GM12874 (cell line): ENCODE measurements at regions not wholly inside any gene's neighbourhood (a gene's known extent, or its start where the extent isn't known, plus 50 kb on each side); places are given as distances from the start of the nearest gene placed in this dataset.

Experiments
- TF ChIP-seq, protein P1 (sequence below): IDR thresholded peaks from 2 replicates; pipeline ENCODE4 v1.5.1; 2011; ENCODE audit warnings: low read depth, mild to moderate bottlenecking, control low read depth, low read length, moderate library complexity; ENCODE audit not compliant: insufficient read depth

DNA sequence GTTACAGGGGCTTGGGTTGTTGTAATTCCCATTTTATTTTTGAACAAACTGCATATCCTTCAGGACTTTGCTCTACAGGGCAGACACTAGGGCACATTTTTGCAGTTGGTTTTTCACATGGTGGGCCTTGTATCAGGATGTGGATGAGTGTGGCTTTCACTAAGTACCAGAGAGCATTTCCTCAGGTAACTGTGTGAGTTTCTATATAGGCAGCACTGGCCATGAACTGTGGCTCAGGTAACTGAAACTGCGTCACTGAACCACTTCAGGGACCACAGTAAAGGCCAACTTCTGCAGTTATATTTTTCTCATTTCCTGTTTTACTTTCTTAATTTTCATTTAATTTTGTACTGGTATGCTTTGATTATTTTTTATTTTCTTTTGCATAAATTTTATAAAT is 166.5 kb downstream of the ZNF486 start:
- TF ChIP-seq, protein P1, sequence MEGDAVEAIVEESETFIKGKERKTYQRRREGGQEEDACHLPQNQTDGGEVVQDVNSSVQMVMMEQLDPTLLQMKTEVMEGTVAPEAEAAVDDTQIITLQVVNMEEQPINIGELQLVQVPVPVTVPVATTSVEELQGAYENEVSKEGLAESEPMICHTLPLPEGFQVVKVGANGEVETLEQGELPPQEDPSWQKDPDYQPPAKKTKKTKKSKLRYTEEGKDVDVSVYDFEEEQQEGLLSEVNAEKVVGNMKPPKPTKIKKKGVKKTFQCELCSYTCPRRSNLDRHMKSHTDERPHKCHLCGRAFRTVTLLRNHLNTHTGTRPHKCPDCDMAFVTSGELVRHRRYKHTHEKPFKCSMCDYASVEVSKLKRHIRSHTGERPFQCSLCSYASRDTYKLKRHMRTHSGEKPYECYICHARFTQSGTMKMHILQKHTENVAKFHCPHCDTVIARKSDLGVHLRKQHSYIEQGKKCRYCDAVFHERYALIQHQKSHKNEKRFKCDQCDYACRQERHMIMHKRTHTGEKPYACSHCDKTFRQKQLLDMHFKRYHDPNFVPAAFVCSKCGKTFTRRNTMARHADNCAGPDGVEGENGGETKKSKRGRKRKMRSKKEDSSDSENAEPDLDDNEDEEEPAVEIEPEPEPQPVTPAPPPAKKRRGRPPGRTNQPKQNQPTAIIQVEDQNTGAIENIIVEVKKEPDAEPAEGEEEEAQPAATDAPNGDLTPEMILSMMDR: no peak

DNA sequence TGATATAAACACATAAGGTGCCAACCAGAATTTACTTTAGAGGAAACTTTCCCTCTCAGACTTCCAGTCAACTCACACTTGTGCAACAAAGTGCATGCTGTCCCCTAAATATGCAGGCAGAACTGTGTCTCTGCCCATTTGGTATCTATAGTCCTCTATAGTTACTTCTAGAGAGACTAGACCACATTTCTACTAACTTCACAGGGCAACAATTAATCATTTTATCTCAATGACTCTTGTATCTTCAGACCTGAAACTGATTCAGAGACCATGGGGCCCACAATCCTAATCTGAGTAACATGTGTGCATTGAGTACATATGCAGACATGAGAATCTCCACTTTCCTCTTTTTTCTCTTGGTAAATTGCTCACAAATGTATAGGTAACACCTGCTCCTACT is 158.1 kb downstream of the ZNF486 start:
- TF ChIP-seq, protein P1: no peak

DNA sequence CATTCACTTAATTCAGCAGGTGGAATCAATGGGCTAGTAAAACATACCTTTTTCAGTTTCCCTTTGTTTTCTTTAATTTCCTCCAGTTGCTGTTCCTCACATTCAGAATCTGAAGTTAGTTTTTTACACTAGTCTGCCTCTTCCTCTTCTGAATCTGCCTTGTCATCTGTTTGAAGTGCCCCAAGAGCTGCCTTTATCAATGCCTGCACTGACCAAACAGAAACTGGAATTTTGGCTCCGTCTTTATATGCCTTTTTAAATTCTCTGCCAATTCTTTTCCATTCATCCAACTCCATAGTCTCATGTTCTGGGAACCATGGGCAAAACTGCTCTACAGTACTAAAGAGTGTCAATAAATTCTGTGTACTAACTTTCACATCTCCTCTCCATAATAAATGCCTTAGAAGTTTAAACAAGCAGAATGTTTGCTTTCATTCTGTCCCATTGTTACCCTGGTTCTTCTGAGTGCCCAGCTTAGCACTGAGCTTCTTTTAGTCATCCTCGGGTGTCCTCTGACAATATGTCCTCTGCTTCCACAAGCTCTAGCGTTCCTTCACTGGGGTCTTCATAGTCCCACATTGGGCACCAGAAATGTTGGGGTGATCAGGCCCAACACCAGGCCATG is 154.2 kb downstream of the ZNF486 start:
- TF ChIP-seq, protein P1: no peak

DNA sequence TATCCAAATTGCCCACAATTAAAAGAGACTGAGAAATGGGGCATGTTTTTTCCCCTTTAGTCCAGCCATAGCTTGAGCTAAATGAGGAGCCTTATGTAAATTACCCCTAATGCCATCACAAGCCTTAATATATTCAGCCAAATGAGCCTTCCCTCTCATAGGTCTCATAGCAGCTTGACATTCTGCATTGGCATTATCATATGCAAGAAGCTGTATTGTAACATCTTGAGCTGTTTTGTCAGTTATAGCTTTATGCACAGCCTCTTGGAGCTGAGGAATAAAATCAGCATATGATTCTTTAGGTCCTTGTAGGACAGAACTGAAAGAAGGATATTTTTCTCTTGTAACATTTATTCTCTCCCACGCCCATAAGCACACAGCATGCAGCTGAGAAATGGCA is 153.2 kb downstream of the ZNF486 start:
- TF ChIP-seq, protein P1: no peak

DNA sequence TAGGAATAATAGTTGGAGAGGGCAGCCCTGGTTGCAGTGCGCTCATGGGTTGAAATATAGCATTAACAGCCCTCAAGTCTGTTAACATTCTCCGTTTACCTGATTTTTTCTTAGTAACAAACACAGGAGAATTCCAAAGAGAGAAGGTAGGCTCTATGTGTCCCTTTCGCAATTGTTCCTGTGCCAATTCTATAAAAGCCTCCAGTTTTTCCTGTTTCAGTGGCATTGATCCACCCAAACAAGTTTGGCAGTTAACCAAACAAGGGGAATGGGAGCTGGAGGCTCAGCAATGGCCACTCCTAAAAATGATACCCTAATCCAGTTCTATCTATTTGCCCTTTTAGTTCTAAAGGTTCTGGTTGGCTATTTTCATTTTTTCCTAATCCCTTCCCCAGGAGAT is 151.6 kb downstream of the ZNF486 start:
- TF ChIP-seq, protein P1: no peak

DNA sequence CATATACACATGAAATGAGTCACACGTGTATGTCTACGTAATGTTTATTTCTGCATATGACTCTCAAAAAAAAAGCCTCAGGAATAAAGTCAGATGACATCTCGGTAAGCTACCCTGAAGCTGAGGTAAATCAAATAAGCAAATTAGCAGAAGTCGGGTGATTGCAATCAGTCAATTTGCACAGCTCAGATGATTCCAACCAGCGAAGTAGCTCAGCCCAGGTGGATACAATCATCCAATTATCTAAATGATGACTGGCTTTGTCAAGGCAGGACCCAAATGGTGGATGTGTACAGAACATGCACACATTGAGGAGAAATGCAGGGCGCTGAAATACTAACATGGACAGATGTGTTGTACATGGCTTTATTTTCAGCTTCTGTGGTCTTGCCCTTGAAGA is 148.5 kb downstream of the ZNF486 start:
- TF ChIP-seq, protein P1: no peak

DNA sequence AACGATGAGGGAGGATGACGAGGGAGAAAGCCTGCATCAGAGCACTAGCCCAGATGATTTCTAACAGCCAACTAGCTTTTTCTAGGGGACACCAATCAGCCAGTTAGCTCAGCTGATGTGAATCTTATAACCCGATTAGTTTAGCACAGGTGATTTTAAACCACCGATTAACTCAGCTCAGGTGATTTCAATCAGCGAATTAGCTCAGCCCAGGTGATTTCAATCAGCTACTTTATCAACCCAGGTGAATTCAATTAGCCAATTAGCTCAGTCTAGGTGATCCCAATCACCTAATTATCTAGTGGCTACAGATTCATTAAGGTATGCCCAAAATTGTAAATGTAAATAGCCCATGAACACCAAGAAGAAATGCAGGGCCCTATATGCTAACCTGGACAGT is 146.9 kb downstream of the ZNF486 start:
- TF ChIP-seq, protein P1: no peak
